ENCODE measurements at regions not wholly inside any gene's neighbourhood (a gene's known extent, or its start where the extent isn't known, plus 50 kb on each side); places are given as distances from the start of the nearest gene placed in this dataset.

DNA sequence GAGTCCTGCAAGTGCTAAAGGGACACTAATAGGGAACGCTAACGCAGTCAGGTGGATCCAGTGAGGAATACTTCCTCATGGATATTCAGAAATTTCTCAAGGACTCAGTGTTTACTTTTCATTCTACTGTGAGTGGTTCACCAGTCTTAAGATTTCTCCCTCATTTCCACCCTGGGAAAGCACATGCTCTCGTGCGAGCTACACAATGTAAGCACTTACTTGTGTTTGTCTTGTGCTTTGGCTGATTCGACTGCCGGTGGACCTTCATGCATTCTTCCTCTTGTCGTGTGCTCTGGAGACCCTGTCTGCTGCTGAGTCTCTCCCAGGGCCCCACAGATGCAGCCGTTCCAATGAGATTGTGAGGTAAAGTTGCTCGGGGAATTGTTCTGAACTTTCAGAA lies 180.1 kb downstream of the NUFIP1 start:
- no peaks in the 10 kb centered on the region for H4K20me1 ChIP-seq (replicated peaks in 1 of 2; ENCODE audit: control insufficient read depth in 1 of 2, insufficient read depth in 2 of 2, low read length in 2 of 2)
- H3K36me3 ChIP-seq (ENCODE audit: control insufficient read depth in 2 of 4, insufficient read depth in 4 of 4, low read length in 3 of 4): no peaks in the 10 kb centered on the region
- H3K4me2 ChIP-seq (ENCODE audit: insufficient read depth in 1 of 2, low read depth in 2 of 2, low read length in 2 of 2): no peak overlapping the region
- H3K9ac ChIP-seq (replicated peaks in 1 of 4; ENCODE audit: extremely low read depth in 1 of 4, low read depth in 3 of 4, low read length in 3 of 4): no peak overlapping the region
- no peak overlapping the region for H2BK15ac ChIP-seq (ENCODE audit: low read length)
- no peak overlapping the region for H2BK12ac ChIP-seq (ENCODE audit: low read depth, low read length)
- DNase-seq (ENCODE audit: low read depth in 1 of 2, low spot score in 2 of 2): no peak
- H3K23me2 ChIP-seq (ENCODE audit: low read depth, low read length): no peaks in the 10 kb centered on the region; the same call in 1 of the 2 replicates
- no peak overlapping the region for H3K4ac ChIP-seq (replicated peaks; ENCODE audit: insufficient read length, low read depth, low read length)
- no peak for FAIRE-seq
- H3K4me3 ChIP-seq (ENCODE audit: extremely low read depth in 1 of 4, insufficient read depth in 2 of 4, low read depth in 3 of 4, low read length in 4 of 4): no peak overlapping the region
- WGBS, 2 experiments (ENCODE audit: extremely low coverage in 1 of 2, insufficient coverage in 1 of 2, insufficient read length in 1 of 2, insufficient replicate concordance in 2 of 2, low coverage in 1 of 2, low lambda C conversion rate in 2 of 2, missing lambda C conversion rate in 1 of 2): 87% methylated on average over 9 of the region's 9 CpGs; no CpG with 5 or more reads in 1 of the 2 experiments
- H2BK120ac ChIP-seq (replicated peaks; ENCODE audit: low read depth, low read length): no peak overlapping the region
- H3K27me3 ChIP-seq (replicated peaks in 1 of 4; ENCODE audit: control insufficient read depth in 3 of 4, extremely low read depth in 1 of 4, insufficient read depth in 3 of 4, low read length in 3 of 4): no peaks in the 10 kb centered on the region
- H3K18ac ChIP-seq (ENCODE audit: extremely low read depth, low read length): no peak overlapping the region
- no peaks in the 10 kb centered on the region for H3K79me1 ChIP-seq (ENCODE audit: low read depth, low read length)
- CTCF ChIA-PET (ENCODE audit: partially characterized antibody): interaction anchor here (0.9 to 1.7 kb wide), 3 partner anchors 9 to 25 kb away, joined by 3 read pairs; no protein-coding TSS in a partner anchor
- H2BK20ac ChIP-seq (ENCODE audit: low read length): no peak overlapping the region
- H3K27ac ChIP-seq (ENCODE audit: low read depth, low read length): no peak overlapping the region
- H3K9me3 ChIP-seq (ENCODE audit: insufficient read depth in 2 of 2, low read depth in 1 of 2, low read length in 1 of 2): no peaks in the 10 kb centered on the region
- no peak overlapping the region for H2BK5ac ChIP-seq (ENCODE audit: low read depth, low read length)
- no peak overlapping the region for H4K8ac ChIP-seq (ENCODE audit: extremely low read depth, insufficient read depth, low read length)
- H4K5ac ChIP-seq (ENCODE audit: insufficient read length, low read depth, low read length): no peak overlapping the region
- H3K14ac ChIP-seq (ENCODE audit: insufficient read length): no peak overlapping the region
- no peak overlapping the region for H3K23ac ChIP-seq (ENCODE audit: insufficient read length)
- H2AFZ ChIP-seq (ENCODE audit: low read length): peak overlapping the region; percentile 8; the same call in 1 of the 2 replicates
- no peak overlapping the region for H3K56ac ChIP-seq (replicated peaks; ENCODE audit: insufficient read length, low read depth, low read length)
- POLR2A ChIA-PET (ENCODE audit: partially characterized antibody): no interaction called here
- no peak overlapping the region for H2AK5ac ChIP-seq (ENCODE audit: low read depth, low read length)
- H4K91ac ChIP-seq (replicated peaks; ENCODE audit: insufficient read length, low read length): no peak overlapping the region
- H3K4me1 ChIP-seq (replicated peaks in 1 of 4; ENCODE audit: control insufficient read depth in 3 of 4, insufficient read depth in 4 of 4, low read length in 3 of 4): no peaks in the 10 kb centered on the region
- H3K79me2 ChIP-seq (ENCODE audit: control insufficient read depth in 1 of 2, insufficient read depth in 2 of 2, low read length in 2 of 2): no peaks in the 10 kb centered on the region
- TF ChIP-seq SAP30 (IDR thresholded peaks at IDR 0.05; ENCODE audit: insufficient read depth, insufficient replicate concordance, low read length) (no peak), GTF2F1 (IDR thresholded peaks at IDR 0.05; ENCODE audit: borderline replicate concordance, low read depth, low read length) (no peak), EGR1 (IDR thresholded peaks at IDR 0.05; ENCODE audit: borderline replicate concordance, low read depth, low read length) (no peak), RBBP5 (IDR thresholded peaks at IDR 0.05; ENCODE audit: borderline replicate concordance, low read depth, low read length) (no peak), TBP (IDR thresholded peaks at IDR 0.05; ENCODE audit: low read depth, low read length) (no peak), FOSL1 (IDR thresholded peaks at IDR 0.05; ENCODE audit: insufficient read depth, low read depth, low read length) (no peak), CREB1 (IDR thresholded peaks at IDR 0.05) (no peak), SIRT6 (IDR thresholded peaks at IDR 0.05; ENCODE audit: low read length) (no peak)
- TF ChIP-seq, protein P1, sequence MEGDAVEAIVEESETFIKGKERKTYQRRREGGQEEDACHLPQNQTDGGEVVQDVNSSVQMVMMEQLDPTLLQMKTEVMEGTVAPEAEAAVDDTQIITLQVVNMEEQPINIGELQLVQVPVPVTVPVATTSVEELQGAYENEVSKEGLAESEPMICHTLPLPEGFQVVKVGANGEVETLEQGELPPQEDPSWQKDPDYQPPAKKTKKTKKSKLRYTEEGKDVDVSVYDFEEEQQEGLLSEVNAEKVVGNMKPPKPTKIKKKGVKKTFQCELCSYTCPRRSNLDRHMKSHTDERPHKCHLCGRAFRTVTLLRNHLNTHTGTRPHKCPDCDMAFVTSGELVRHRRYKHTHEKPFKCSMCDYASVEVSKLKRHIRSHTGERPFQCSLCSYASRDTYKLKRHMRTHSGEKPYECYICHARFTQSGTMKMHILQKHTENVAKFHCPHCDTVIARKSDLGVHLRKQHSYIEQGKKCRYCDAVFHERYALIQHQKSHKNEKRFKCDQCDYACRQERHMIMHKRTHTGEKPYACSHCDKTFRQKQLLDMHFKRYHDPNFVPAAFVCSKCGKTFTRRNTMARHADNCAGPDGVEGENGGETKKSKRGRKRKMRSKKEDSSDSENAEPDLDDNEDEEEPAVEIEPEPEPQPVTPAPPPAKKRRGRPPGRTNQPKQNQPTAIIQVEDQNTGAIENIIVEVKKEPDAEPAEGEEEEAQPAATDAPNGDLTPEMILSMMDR (IDR thresholded peaks at IDR 0.05; ENCODE audit: control extremely low read depth in 1 of 3, insufficient read depth in 1 of 3, low read depth in 1 of 3, low read length in 3 of 3): no peak
